Left lobe of liver (tissue), 2 donors: ENCODE measurements at regions not wholly inside any gene's neighbourhood (a gene's known extent, or its start where the extent isn't known, plus 50 kb on each side); places are given as distances from the start of the nearest gene placed in this dataset.

Source experiments
- ATAC-seq: fragments of 200-7000 bp; cut with Tn5 transposase; one replicate; pipeline ENCODE4 v1.9.1; 2020; ENCODE audit warnings: mild to moderate bottlenecking, moderate library complexity
- DNase-seq: peaks from one replicate; pipeline ENCODE4 v3.0.0-alpha.2; 2020; ENCODE audit warnings: low spot score
- donor health status: DM: no; HTN: no; CAD: no; lungs with moderate emphysema.
- donor health status: DM: no; HTN: yes; CAD: no.

DNA sequence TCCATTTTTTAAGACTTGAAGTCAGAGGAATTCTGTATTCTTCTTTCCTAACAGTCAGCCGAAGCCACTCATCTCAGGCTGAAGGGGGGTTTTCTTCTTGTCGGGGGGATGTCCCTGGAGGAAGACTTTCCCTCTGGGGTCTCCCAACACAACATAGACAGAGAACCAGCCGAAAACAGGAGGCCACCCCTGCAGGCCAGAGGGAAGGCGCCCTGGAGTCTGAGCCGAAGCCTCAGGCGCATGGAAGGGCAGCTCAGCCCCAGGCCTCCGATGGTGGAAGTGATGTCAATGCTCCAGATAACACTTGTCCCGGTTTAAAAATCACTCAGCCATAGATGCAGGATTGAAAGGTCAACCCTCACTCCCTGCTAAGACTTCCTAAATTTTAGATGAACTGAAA lies 1393.0 kb downstream of the TBC1D22A start:
- ATAC-seq (no peak), DNase-seq (no peak)

DNA sequence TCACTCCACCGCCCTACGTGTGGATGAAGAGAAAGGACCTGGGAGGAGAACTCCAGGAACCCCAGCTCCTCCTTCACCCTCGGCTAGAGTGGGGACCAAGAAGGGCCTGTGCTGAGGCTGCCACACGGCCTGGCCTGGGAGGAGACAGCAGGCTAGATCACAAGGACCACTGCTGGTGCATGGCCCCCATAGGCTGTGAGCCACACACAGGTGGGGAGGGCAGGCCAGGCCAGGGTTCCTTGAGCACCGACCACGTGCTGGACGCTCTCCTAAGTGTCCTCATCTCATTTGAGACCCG lies 1392.4 kb downstream of the TBC1D22A start:
- ATAC-seq: no peak
- DNase-seq: no peak

DNA sequence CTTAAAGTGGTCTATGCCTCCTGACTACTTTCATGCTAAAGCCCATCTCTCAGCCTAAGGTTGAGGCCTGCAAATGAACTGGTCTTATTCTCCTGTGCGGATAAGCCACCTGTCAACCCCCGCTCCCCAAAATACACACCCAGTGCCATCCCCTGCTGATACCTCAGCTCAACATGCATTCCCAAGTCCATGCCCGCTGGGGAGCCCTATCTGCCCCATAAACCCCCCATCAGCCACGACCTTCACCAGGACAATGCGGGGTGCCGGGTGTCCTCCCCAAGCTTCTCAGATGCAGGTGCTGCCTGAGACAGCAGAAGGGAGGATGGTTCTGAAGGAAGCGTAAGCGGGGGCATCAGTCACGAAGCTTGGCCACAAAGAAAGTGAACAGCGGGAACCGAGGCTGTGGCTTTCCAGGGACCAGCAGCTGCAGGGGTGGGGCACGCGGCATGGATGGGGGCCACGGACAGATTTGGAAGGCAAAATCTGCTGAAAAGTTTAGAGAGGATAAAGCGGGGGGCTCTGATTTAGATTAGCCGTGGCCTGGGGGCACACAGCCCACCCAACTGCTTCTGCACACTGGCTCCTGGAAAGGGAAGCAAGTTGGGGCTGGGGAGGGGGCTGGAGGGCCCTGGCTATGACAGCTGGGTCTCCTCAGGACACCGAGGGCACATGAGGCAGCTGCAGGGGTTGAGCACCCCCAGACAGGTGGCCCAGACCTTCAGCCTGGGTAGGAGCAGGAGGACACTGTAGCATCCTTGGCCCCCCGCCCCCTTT lies 1391.9 kb downstream of the TBC1D22A start:
- ATAC-seq: no peak
- DNase-seq: no peak

DNA sequence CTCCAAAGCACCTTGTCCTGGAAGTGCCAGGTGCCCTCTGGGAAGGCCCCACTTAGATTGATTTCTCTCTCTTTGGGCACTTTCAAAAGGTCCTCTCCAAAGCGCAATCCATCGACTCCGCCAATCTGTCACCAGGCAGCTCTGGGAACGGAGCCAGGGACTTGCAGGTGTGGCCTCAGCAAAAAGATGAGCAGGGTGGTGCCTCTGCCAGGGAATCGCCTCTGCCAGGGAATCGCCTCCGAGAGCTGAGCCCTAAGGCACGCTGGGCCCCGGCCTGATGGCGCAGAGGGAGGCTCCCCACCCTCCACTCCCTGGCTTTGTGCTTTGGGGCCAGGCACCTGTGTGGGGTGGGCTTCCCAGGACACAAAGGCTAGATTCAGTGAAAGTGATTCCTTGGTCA lies 1391.3 kb downstream of the TBC1D22A start:
- no peak for DNase-seq
- no peak for ATAC-seq

DNA sequence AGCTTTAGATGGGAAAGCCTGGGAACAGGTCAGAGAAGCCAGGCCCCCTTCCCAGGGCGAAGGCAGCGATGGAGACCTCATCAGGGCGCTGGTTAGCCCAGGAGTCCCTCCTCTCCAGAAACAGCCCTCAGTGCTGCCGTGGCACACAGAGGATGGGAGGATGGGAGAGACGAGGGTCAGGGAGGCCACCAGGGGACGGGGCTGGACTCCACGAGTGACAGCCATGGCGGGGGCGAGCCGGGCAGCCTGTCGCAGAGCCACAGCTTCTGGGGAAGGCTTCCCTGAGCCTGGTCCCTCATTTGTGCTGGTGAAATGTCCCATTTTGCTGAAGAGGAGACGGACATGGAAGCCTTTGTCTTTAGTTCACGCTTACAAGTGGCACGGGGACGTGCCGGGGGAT lies 1390.5 kb downstream of the TBC1D22A start:
- ATAC-seq (no peak), DNase-seq (no peak)

DNA sequence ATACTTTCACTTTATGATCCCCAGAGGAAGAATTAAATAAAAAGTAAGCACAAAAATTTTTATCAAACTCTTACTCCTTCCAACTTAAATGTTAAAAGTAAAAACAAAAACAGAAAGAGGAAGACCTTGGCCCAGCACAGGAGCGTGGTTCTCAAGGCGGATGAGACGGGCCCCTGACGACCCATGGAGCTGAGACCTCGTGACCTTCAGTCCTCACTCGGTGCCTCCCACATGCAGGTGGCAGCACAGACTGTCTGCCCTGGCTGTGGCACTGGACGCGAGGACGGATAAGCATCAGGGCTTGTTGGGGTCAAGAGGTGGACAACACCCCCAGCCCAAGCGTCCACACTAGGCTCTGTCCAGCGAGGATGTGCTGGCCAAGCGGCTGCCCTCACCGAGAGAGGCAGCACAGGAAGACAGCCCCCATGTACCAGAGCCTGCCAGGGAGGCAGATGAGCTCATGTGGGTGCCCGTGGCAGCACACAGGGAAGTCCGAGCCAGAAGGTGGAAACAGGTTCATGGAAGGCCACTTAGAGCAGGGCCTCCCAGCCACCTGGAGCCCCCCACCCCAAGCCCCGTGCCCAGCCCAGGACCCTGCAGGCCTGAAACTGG lies 1389.8 kb downstream of the TBC1D22A start:
- ATAC-seq (no peak), DNase-seq (no peak)

DNA sequence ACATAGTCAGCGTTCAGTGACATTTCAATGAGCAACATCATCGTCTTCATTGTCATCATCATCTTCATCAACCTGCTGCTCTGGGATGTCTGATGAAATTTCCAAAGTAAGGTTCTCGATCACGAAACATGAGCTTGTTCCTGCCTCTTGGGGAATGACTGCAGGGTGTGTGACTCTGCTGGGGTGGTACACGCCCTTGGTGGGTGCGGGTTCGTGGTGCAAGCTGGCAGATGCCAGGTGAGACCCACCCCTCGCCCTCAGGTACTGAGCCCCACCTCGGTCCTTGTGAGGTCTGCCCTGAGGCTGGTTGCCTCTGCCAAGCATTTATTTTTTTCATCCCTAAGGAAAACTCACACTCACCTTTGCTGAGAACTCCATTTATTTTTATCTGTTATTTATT lies 1389.2 kb downstream of the TBC1D22A start:
- ATAC-seq: no peak
- DNase-seq: no peak

DNA sequence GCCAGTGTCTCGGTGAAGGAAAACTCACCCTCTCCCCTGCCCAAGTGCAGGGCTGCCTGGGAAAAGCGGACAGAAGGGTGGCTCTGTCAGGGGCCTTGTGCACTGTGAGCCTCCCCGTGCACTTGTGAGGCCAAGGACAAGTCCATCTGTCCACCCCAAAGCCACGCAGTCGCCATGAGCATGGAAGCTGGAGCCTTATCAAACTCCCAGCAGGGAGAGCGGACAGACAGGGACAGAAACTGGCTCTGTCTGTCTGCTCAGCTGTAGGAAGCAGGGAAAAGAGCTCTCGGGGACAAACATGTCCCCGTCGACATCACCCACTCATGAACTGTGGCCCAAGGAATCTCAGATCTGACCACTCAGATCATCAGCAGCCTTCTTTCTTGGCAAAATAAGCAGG lies 1385.4 kb downstream of the TBC1D22A start:
- ATAC-seq (no peak), DNase-seq (no peak)

DNA sequence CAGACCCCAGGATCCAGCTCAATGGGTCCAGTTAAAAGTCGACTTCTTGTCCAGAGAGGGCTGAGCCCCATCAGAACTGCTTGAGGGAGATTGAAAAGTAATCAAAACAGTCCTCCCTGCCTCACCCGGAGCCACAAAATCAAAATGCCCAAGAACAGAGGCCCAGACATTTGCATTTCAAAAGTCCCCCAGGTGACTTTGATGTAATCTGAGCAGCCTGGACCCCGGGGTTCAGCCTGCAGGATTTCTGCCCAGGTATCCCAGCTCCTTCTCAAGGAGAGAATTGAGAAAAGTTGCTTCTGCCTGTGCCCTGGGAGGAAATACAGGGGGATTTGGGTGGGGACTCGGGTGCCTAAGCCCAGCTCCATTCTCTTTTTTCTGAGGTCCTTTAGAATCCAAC lies 1385.0 kb downstream of the TBC1D22A start:
- DNase-seq (no peak), ATAC-seq (no peak)

DNA sequence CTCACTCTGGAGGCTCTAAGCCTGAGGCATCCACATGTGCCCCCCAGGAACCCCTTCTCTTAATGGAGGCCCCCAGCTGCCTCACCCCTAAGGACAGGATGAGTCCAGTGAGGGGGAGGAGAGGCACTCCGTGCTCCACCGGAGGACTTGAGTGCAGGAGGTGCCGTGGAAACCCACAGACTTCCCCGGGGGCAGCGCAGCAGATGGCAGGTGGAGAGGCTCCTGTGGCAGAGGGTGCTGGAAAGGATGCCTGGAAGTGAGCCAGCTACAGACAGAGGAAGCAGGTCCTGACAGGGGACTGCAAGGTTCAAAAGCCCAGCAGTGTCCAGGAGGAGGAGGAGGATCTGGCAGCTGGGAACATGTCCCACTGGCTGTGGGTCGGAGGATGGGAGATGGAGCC lies 1384.0 kb downstream of the TBC1D22A start:
- ATAC-seq: no peak
- no peak for DNase-seq

DNA sequence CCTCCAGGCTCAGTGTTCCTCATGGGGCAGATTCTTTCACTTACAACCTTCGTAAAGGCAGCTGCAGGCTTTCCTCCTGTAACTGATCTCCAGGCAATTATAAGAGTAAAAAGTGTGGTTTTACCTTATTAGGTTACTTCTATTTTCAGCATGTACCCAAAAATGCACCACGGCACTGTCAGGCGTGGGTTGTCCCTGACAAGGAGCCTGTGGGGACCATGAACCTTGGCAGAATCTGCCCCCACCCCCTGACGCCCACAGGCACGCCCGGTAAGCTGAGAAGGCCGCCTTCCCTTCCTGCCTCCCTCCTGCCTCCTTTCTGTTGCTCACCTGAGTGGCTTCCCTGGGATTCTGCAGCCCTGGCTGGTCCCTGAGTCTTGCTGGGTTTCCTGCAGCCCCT lies 1383.3 kb downstream of the TBC1D22A start:
- DNase-seq (no peak), ATAC-seq (no peak)

DNA sequence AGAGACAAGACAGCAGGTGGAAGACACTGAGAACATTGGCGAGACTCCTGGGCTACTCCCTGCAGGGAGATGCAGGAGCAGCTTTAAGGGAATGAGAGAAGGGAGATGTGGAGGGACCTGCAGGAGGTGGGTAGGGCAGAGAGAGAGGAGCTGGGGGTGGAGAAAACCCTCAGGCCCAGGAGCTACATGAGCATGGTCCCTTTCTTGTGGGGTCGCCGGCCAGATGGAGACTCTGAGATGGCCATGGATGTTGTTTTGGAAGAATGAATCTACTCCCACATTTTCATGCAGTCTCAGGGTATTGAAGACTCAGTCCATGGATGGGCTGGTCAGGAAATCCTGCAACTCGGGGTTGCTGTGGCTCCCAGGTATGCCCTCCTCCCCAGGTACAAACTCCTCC lies 1381.9 kb downstream of the TBC1D22A start:
- no peak for ATAC-seq
- DNase-seq: no peak

DNA sequence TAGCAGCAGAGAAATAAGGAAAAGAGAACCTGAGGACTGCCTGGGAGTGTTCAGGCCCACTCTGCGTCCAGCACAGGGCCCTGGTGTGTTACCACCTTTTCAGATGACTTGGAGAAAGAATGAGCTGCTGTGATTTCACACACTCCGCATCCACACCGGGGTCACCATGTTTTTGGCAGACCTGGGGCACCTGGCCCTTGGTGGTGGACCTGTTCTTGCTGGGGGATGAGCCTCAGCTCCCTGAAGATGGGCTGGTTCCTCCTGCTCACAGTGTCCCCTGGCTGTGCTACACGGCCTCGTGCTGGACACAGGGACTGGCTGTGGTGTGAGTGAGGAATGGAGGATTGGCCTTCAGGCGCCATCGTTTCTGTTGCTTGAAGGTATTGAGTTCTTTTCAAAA lies 1381.4 kb downstream of the TBC1D22A start:
- DNase-seq: no peak
- ATAC-seq: no peak

DNA sequence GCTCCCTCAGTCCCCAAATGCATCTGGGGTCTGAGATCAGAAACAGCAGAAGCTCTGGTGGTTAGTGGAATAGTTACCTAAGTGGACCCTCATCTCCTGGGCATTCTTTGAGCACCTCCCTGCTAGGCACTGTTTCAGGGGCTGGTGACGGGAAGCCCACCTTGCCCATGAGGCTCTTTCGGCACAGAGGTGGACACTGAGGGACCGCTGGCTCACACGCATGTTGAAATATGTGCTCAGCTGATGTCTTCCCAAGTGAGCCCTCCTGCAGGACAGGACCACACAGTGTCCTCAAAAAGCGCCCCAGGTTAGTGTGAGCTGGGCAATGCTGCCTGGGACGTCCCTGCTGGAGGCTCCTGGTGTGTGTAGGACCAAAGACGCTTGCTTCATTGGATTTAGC lies 1379.9 kb downstream of the TBC1D22A start:
- no peak for ATAC-seq
- no peak for DNase-seq

DNA sequence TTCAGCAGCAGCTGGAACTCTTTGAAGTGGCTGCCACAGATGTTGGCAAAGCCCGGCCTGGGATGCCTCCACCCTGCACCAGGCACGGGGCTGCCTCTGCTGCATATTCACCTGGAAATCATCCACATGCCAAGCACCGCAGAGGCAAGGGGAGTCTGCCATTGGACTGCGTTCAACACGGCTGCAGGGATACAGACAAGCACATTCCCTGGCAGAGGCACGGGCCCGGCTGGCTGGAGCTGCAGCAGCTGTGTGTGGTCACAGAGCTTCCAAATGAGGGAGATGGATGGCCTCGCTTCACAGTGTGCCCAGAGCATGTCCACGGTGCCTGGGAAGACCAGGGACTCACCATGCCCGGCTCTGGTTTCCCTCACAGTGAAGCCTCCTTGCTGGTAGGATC lies 1378.9 kb downstream of the TBC1D22A start:
- no peak for ATAC-seq
- no peak for DNase-seq

DNA sequence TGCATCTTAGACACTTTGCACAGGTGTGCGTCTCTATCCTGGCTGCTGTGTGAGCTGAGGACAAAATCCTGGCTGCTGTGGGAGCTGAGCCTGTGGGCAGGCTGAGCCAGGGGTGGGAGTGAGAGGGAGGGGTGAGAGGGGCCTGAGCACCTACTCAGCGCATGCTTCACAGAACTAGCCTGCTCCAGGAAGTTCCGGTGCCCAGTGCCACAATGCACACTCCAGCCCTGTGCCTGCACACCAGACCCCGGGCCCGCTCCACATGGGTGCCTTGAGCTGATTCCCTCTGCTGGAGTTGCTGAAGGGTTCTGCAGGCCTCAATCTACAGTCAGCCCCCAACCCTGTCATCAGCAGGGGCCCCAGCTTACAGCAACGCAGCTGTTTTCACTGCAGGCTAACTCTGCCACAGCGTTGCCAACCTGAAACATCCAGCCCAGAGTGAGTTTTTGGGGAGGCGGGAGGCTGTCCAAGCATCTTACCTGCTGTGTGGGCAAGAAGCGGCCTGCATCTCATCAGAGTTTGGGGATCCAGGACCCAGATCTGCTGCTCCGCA lies 1377.9 kb downstream of the TBC1D22A start:
- DNase-seq: no peak
- no peak for ATAC-seq

DNA sequence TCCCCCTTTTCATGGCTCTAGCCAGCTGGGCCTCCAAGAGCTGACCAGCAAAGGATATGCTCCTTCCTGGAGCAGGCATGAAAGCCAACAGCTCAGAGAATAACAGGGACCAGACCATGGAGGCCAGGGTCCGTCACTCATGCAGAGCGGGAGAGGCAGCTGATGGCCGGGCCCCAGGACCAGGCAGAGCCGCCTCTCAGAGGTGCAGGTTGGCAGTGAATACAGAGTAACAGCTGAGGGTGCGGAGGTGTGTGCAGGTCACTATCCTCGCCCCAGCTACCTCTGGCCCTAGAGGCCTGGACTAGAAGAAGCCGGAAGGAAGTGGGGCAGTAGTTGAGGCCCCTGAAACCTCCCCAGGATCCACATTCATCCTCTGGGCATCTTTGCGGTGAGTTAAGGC lies 1377.3 kb downstream of the TBC1D22A start:
- DNase-seq (no peak), ATAC-seq (no peak)

DNA sequence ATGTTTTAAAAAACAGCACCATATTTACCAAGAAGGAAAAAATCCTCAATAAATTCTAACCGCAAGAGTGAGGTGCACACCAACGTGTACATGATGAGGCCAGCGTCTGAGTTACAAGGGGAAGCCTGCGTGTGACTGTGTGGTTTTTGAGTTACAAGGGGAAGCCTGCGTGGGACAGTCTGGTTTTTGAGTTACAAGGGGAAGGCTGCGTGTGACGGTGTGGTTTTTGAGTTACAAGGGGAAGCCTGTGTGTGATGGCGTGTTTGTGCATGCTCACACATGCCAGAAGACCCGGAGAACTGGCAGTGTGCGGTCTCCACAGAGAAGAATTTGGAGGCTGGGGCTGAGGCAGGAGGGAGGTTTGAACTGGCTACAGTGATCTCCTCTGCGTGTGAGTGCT lies 1376.4 kb downstream of the TBC1D22A start:
- ATAC-seq: no peak

DNA sequence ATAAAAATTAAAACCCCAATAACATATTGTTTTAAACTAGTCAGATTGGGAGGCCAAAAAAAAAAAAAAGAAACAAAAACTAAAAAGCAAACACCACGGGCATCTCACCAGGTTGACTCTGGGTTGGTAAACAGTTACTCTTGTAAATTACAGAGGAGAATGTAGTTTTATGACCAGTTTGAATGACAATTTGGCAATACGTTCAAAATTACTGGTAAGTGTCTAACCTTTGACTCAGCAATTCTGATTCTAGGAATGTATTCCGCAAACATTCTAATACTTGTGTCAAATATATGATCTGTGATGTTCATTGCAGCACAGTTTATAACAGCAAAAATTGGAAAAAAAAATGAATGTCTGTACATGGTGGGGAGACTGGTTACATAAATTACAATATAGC lies 1376.0 kb downstream of the TBC1D22A start:
- ATAC-seq (no peak), DNase-seq (no peak)

More for the DNA sequence above, 1376.4 kb downstream of the TBC1D22A start:
- DNase-seq: no peak

DNA sequence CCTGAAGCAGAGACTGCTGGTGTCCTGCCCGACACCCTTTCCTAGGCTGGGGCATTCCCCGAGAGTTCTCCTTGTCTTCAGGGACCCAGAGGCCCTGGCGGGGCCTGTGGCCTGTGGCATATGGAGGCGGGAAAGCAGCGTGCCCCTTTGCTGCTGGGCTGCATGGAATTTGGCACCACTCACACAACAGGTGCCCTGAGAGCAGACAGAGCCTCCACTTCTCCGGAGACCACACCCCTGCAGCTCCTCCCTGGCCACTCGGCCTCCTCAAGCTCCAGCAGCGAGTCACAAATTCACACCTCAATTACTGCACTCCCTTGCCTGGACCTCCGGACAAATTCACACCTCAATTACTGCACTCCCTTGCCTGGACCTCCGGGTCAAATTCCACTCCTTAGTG lies 1375.2 kb downstream of the TBC1D22A start:
- DNase-seq: no peak
- no peak for ATAC-seq

DNA sequence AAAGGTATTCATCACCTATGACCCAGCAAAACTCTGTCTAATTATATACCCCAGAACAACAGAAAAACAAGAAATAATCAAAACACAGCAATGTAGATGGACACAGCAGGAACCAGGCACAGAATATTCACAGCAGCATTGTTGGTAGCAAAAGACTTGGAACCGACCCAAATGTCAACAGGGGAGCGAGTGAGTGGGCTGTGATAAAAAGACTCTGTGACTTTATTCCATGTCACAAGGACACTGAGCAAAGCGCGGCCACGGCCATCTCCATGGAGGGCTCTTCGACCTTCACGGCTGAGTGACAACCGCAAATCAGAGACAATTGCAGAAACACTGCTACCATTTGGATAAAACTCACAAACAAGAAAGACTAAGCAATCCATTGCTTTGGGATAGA lies 1373.1 kb downstream of the TBC1D22A start:
- ATAC-seq (no peak), DNase-seq (no peak)

DNA sequence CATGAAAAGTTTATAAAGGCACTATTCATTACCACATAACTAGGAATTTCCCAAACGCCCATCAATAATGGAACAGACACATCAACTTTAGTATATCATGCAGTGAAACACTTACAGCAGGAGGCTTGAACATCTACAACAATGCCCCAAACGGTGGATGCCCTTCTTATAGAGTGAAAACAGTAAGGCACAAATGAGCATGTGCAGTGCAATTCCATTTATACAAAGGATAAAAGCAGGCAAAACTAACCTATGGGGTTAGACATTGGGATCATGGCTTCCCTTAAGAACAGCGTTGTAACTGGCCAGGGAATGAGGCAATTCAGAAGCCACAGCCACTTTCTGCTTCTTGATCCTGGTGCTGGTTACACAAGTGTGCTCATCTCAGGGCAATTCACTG lies 1363.0 kb downstream of the TBC1D22A start:
- DNase-seq: no peak
- no peak for ATAC-seq

DNA sequence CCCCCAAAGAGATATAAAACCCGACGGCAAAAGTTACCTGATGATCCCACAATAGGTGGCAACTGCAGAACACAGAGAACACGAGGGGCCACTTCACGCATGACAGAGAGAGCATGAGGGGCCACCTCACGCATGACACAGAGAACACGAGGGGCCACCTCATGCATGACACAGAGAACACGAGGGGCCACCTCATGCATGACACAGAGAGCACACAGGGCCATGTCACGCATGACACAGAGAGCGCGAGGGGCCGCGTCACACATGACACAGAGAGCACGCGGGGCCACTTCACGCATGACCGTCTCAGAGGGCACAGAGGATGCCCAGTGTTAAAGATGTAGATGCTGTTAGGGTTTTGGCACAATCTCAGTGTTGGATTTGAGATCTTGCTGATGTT lies 1359.5 kb downstream of the TBC1D22A start:
- no peak for ATAC-seq
- DNase-seq: no peak
